Memory B cell (primary cell): ENCODE measurements at regions not wholly inside any gene's neighbourhood (a gene's known extent, or its start where the extent isn't known, plus 50 kb on each side); places are given as distances from the start of the nearest gene placed in this dataset.

Experiments used
- ATAC-seq: fragments of 150-1000 bp; cut with Tn5 transposase; 2 replicates; pipeline ENCODE4 v1.10.0; 2021; ENCODE audit warnings: low read depth, mild to moderate bottlenecking, moderate library complexity
- DNase-seq, 2 donors: peaks; one replicate each; pipeline ENCODE4 v3.0.0; 2022; ENCODE audit warnings: low spot score in 2 of 2
- H3K27ac Mint-ChIP-seq: one replicate; pipeline ENCODE4 v1.8.0; 2022; ENCODE audit warnings: mild to moderate bottlenecking, moderate library complexity, mixed read lengths
- H3K27me3 Mint-ChIP-seq: one replicate; pipeline ENCODE4 v1.8.0; 2022; ENCODE audit warnings: mixed read lengths
- H3K36me3 Mint-ChIP-seq: one replicate; pipeline ENCODE4 v1.8.0; 2022; ENCODE audit warnings: mild to moderate bottlenecking, mixed read lengths
- H3K4me1 Mint-ChIP-seq: one replicate; pipeline ENCODE4 v1.8.0; 2022; ENCODE audit warnings: mixed read lengths
- H3K4me3 Mint-ChIP-seq: one replicate; pipeline ENCODE4 v1.8.0; 2022; ENCODE audit warnings: mild to moderate bottlenecking, moderate library complexity, mixed read lengths
- H3K9me3 Mint-ChIP-seq: one replicate; pipeline ENCODE4 v1.8.0; 2022; ENCODE audit warnings: mixed read lengths

DNA sequence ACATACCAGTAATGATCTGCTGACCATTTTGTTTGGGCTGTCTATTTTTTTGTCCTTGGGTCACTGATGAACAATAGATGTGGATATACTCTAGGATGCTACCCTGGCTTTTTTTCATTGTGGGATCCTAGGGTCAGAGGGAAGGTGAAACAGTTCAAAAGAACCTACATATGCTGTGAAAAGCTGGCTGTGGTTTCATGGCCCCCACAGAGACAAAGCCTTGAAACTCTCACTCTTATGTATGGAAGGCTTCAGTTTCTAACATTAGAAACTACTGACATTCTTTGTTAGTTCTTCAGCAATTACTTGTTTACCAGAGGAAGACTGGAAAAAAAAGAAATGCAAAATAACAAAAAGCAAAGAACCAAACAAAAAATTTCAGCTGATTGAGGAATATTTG, 250.7 kb downstream of the FAT3 start:
- Mint-ChIP-seq H3K4me1 (no peaks in the 10 kb centered on the region), H3K27me3 (no peaks in the 10 kb centered on the region), H3K4me3 (no peak overlapping the region), H3K36me3 (no peaks in the 10 kb centered on the region), H3K27ac (no peak overlapping the region), H3K9me3 (peaks cover 3% of the 10 kb centered on the region)
- DNase-seq, result no peak
- ATAC-seq, result no peak

DNA sequence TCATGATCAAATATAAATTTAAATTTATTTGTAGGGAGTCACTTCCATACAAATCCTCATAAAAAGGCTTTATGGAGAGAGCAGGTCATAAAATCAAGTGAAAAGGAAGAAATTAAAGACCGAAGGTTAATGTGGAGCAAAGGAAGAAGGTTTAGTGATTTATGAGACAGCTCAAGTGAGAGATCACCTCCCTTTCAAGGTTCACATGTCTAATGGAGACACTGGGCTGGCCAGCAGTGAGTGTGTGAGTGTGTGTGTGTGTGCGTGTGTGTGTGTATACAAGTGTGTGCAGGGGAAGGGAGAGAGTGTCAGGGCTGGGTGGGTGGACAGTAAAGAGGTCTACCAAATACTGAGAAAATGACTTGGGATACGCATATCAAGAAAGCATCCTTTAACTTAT, 251.2 kb downstream of the FAT3 start:
- DNase-seq (no peak), ATAC-seq (no peak)
- Mint-ChIP-seq H3K36me3 (no peaks in the 10 kb centered on the region), H3K4me3 (no peak overlapping the region), H3K4me1 (no peaks in the 10 kb centered on the region), H3K9me3 (peaks cover 3% of the 10 kb centered on the region), H3K27ac (no peak overlapping the region), H3K27me3 (no peaks in the 10 kb centered on the region)

DNA sequence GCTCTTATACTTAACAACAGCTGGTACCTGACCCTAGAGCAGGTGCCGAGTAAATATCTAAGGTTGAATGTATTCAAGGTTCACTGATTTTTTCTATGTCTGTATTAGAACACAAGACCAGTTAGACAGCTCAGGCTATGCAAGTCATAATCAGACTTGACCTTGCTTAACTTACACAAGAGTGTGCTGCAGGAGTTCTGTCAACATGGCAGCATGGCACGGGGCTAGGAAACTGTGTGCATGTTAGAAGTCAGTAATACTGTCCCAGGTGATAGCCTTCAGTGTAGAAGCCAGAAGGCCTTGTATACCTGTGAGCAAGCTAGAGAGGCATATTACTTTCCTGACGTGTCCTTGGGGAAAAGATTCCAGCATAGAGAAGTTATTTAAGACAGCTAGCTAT, 253.1 kb downstream of the FAT3 start:
- H3K4me3 Mint-ChIP-seq, result no peak overlapping the region
- peaks cover 3% of the 10 kb centered on the region for H3K9me3 Mint-ChIP-seq
- no peak for ATAC-seq
- no peaks in the 10 kb centered on the region for H3K27me3 Mint-ChIP-seq
- no peak overlapping the region for H3K27ac Mint-ChIP-seq
- no peaks in the 10 kb centered on the region for H3K36me3 Mint-ChIP-seq
- H3K4me1 Mint-ChIP-seq, result no peaks in the 10 kb centered on the region
- no peak for DNase-seq

GRCh38 chr11:92480499-92480898, 255.9 kb downstream of the FAT3 start:
- Mint-ChIP-seq H3K9me3 (peaks cover 3% of the 10 kb centered on the region), H3K27me3 (no peaks in the 10 kb centered on the region), H3K4me1 (no peaks in the 10 kb centered on the region), H3K4me3 (no peak overlapping the region), H3K36me3 (no peaks in the 10 kb centered on the region), H3K27ac (no peak overlapping the region)
- ATAC-seq (no peak), DNase-seq (no peak)

- Mint-ChIP-seq H3K27me3 (no peaks in the 10 kb centered on the region), H3K4me3 (no peak overlapping the region), H3K9me3 (no peaks in the 10 kb centered on the region), H3K36me3 (no peaks in the 10 kb centered on the region), H3K4me1 (no peaks in the 10 kb centered on the region), H3K27ac (no peak overlapping the region)
- DNase-seq (no peak), ATAC-seq (no peak)
Measured at GRCh38 chr11:92482492-92483060, 258.0 kb downstream of the FAT3 start.

- no peak overlapping the region for H3K4me3 Mint-ChIP-seq
- no peaks in the 10 kb centered on the region for H3K36me3 Mint-ChIP-seq
- ATAC-seq (no peak), DNase-seq (no peak)
- H3K27me3 Mint-ChIP-seq, result no peaks in the 10 kb centered on the region
- no peak overlapping the region for H3K27ac Mint-ChIP-seq
- H3K4me1 Mint-ChIP-seq, result no peaks in the 10 kb centered on the region
- peaks cover 3% of the 10 kb centered on the region for H3K9me3 Mint-ChIP-seq
Measured at GRCh38 chr11:92484570-92484969, 260.0 kb downstream of the FAT3 start.

GRCh38 chr11:92489826-92490399, 265.3 kb downstream of the FAT3 start:
- H3K36me3 Mint-ChIP-seq, result no peaks in the 10 kb centered on the region
- no peak overlapping the region for H3K4me3 Mint-ChIP-seq
- no peaks in the 10 kb centered on the region for H3K27me3 Mint-ChIP-seq
- H3K4me1 Mint-ChIP-seq, result no peaks in the 10 kb centered on the region
- ATAC-seq, result no peak
- peaks cover 3% of the 10 kb centered on the region for H3K9me3 Mint-ChIP-seq
- no peak overlapping the region for H3K27ac Mint-ChIP-seq
- no peak for DNase-seq

DNA sequence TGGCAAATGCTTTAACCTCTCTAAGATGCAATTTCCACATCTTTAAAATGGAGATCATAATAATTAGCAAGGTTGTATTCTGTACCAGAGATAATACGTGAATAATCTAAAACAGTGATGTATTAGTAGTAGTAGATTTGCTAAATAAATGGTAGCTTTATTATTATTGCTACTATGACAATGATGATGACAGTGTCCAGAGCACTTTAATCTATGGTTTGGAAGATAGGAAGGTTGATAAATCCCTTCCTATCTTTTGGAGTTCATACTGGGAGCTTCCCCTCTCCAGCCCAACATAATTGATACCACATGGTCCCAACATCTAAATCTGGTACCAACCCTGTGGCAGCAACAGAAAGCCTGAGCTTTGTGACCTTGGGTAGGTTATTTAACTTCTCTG, 267.8 kb downstream of the FAT3 start:
- no peaks in the 10 kb centered on the region for H3K4me1 Mint-ChIP-seq
- no peaks in the 10 kb centered on the region for H3K36me3 Mint-ChIP-seq
- no peak for ATAC-seq
- H3K4me3 Mint-ChIP-seq, result no peak overlapping the region
- H3K9me3 Mint-ChIP-seq, result peaks cover 3% of the 10 kb centered on the region
- no peaks in the 10 kb centered on the region for H3K27me3 Mint-ChIP-seq
- H3K27ac Mint-ChIP-seq, result no peak overlapping the region
- no peak for DNase-seq

DNA sequence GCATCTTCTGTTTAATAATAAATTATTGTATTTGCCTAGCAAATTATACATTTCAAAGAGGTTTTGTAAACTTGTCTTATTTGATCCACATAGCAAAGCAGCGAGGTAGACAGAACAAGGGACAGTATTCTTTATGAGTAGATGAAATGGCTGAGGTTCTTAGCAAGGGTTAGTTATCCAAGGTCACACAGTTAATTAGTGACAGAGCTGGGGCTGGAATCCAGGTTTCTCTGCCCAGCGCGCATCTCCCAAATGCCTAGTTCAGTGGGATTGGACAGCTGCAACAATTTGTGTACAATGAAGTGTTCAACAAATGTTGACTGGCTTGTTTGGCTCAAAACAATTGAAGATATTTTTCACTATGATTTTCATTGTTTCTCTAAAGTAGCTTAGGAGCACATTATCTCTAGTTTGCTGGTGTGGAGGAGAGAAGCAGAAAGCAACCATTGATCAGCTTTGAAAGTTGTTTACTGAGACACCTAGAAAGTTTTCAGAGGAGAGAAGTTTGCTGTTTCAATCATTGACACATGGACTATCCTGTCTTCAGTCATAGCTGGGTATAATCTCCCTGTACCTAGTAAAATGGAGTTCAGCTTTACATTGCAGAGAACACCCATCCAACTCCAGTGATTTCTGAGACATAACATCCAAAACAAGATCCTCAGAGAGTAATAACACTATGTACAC, 270.6 kb downstream of the FAT3 start:
- H3K4me3 Mint-ChIP-seq, result no peak overlapping the region
- DNase-seq (no peak), ATAC-seq (no peak)
- H3K27ac Mint-ChIP-seq, result no peak overlapping the region
- no peaks in the 10 kb centered on the region for H3K27me3 Mint-ChIP-seq
- H3K9me3 Mint-ChIP-seq, result no peaks in the 10 kb centered on the region
- H3K36me3 Mint-ChIP-seq, result no peaks in the 10 kb centered on the region
- no peaks in the 10 kb centered on the region for H3K4me1 Mint-ChIP-seq

- Mint-ChIP-seq H3K27ac (no peak overlapping the region), H3K36me3 (no peaks in the 10 kb centered on the region), H3K9me3 (peaks cover 1% of the 10 kb centered on the region), H3K27me3 (no peaks in the 10 kb centered on the region), H3K4me3 (no peak overlapping the region), H3K4me1 (no peaks in the 10 kb centered on the region)
- ATAC-seq (no peak), DNase-seq (no peak)
Measured at GRCh38 chr11:92500453-92500852, 275.8 kb downstream of the FAT3 start.

- DNase-seq, result no peak
- Mint-ChIP-seq H3K27me3 (no peaks in the 10 kb centered on the region), H3K9me3 (peaks cover 1% of the 10 kb centered on the region), H3K4me1 (no peaks in the 10 kb centered on the region), H3K4me3 (no peak overlapping the region), H3K27ac (no peak overlapping the region), H3K36me3 (no peaks in the 10 kb centered on the region)
- no peak for ATAC-seq
Measured at GRCh38 chr11:92501066-92501739, 276.6 kb downstream of the FAT3 start.

DNA sequence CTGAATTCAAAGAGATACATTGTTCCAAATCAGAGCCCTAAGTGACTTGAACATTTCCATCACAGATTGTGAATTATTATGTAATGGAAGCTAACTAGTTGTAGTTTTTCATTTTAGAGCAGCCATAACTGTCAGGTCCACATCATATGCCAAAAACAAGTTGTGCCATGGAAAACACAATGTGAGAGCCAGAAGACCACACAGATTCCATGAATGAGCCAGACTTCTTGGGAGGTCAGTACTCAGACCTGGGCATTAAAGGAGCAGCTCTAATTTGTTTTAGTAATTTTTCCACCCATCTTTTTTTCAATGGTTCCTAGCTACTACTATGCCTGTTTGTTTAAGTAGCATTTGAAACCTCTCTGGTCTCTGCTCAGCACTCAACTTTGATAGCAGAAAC, 279.4 kb downstream of the FAT3 start:
- ATAC-seq, result no peak
- Mint-ChIP-seq H3K4me3 (no peak overlapping the region), H3K27me3 (no peaks in the 10 kb centered on the region)

DNA sequence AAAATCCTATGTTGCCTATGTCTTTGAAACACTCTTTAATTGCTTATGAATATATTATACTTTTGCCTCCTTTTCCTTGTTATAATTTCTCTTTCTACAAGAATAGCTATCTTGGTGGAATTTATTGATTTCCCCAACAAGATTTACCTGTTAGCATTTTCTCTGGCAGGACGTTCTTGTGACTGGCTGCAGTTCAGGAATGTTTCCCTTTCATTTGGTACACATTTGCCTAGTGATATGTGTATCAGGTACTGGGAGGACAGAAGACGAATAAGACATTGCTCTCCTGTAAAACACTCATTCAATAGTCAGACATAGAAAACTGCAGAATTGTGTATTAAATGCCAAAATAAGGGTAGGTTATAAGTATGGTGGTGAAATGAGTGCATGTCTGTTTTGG, 279.9 kb downstream of the FAT3 start:
- no peak overlapping the region for H3K27ac Mint-ChIP-seq
- ATAC-seq, result no peak
- no peaks in the 10 kb centered on the region for H3K27me3 Mint-ChIP-seq
- no peak overlapping the region for H3K4me3 Mint-ChIP-seq
- no peak for DNase-seq
- H3K9me3 Mint-ChIP-seq, result peaks cover 4% of the 10 kb centered on the region
- no peaks in the 10 kb centered on the region for H3K36me3 Mint-ChIP-seq
- H3K4me1 Mint-ChIP-seq, result no peaks in the 10 kb centered on the region

More for the DNA sequence above, 279.4 kb downstream of the FAT3 start:
- H3K27ac Mint-ChIP-seq, result no peak overlapping the region
- H3K9me3 Mint-ChIP-seq, result peaks cover 1% of the 10 kb centered on the region
- H3K4me1 Mint-ChIP-seq, result no peaks in the 10 kb centered on the region
- no peak for DNase-seq
- no peaks in the 10 kb centered on the region for H3K36me3 Mint-ChIP-seq

DNA sequence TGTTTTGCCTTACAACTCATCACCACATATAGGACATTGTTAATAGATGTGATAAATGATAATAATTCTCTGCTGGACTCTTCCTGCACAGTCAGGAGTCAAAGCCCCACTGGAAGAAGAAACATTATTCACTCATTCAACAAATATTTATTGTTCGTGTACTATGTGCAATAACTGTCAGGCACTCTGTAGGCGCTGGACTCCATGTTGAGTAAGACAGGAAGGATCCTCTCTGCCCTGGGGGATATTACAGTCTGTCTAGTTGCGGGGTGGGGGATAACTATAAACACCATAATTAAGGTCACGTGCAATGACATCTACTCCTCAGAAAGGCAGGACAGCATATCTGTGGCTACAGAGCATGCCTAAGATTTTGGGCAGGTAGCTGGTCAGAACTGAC, 281.1 kb downstream of the FAT3 start:
- peaks cover 4% of the 10 kb centered on the region for H3K9me3 Mint-ChIP-seq
- H3K27ac Mint-ChIP-seq, result no peak overlapping the region
- no peak for ATAC-seq
- H3K27me3 Mint-ChIP-seq, result no peaks in the 10 kb centered on the region
- H3K4me3 Mint-ChIP-seq, result no peak overlapping the region
- no peaks in the 10 kb centered on the region for H3K36me3 Mint-ChIP-seq
- H3K4me1 Mint-ChIP-seq, result no peaks in the 10 kb centered on the region
- no peak for DNase-seq
